NOMO-1 treated with DMSO at 0.1 percent for 48 hours (cell line): ENCODE measurements at regions not wholly inside any gene's neighbourhood (a gene's known extent, or its start where the extent isn't known, plus 50 kb on each side); places are given as distances from the start of the nearest gene placed in this dataset.

ENCODE experiments used
- DNase-seq: peaks from one replicate; lab custom pipeline; 2025; ENCODE audit not compliant: unreplicated experiment; lab: John Stamatoyannopoulos, UW

DNA sequence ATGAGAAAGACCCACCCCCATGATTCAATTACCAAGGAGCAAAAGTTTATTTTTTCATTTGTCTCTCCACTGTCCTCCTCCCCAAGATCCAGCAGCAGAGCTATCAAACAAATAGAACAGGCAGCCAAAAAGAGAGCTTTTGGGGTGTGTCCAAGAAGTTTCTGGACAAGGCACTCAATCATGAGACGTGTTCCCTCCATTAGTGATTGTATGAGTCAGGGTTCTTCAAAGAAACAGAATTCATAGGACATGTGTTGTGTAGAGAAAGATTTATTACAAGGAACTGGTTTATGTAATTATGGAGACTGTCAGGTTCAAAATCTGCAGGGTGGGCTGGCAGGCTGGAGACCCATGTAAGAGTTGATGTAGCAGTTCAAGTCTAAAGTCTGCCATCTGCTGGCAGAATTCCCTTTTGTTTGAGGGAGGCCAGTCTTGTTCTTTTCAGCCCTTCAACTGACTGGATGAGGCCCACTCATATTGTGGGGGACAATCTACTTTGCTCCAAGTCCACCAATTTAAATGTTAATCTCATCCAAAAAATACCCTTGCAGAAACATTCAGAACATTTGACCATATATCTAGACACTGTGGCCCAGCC lies 248.1 kb upstream of the OPRM1 start:
- no peak for DNase-seq

DNA sequence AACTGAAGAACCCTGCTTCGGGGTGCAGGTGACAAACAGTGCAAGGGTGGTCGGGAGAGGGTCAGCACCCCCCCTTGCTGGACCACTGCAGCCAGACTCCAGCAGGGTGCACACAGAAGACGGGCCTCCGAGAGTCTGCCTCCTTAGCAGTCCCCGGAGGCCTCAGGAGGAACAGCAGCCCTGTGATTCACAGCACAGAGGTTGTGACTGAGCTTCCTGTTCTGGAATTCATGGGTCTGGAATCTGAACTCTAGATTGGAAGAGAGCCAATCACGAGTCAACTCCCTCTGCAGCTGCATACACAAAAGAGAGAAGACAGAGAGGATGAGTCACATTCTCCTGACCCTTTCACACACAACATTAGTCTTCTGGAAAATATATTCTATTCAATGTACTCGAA lies 249.0 kb upstream of the OPRM1 start:
- DNase-seq, result no peak

DNA sequence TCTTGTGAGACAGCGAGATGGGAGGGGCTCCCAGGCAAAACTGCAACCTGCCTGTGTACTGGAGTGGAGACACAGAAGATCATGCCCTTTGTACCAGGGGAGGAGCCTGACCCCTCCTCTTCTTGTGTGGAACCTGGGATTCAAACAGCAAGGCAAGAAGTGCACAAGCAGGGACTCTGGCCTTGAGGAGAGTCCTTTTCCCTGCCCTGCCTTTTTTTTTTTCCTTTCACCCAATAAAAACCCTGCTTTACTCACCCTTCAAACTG lies 251.8 kb upstream of the OPRM1 start:
- DNase-seq, result no peak

DNA sequence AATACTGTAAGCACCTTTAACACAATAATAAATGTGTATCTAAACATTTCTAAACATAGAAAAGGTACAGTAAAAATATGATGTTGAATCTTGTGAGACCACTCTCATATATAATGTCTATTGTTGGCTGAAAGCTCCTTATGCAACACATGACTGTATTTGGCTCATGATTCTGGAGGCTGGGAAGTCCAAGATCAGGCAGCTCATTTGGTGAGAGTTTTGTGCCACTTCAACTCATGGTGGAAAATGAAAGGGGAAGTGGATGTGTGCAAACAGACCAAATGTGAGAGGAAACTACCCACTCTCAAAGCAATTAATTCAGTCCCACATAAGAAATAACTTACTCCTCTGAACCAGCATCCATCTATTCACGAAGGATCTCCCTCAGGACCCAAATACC lies 257.7 kb upstream of the OPRM1 start:
- no peak for DNase-seq

DNA sequence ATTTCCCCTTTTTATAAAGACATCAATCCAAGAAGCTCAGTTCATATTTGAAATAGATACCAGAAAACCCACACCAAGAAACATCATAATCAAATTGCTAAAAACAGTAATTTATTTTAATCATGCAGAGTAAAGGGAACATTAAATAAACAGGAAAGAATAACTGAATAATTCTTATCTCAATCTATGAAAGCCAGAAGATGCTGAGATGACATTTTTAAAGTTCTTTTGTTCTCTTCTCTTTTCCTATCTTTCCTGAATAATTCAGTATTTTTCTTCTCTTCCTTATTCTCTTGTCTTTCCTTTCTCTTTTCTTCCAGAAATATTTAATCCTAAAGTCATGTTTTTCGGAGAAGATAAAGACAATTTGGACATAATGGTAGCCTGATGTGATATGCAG lies 259.0 kb upstream of the OPRM1 start:
- no peak for DNase-seq

DNA sequence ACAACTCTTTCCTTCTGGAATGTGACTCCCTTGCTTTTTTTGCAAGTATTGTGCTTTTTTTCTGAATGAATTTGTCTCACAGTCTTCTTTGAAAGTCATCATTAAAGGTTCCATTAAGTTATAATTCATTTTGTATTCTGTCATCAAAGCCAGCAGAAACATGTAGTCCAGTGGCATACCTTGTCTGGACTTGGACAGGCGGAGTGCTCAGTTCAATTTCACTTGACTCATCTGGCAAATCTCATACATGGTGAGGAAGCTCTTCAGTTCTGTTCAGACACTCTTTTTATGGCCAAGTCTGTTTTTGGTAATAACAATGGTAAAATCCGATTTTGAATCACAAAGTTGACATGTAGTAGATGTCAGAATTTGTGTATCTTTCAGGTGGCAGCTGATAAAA lies 260.8 kb upstream of the OPRM1 start:
- no peak for DNase-seq

DNA sequence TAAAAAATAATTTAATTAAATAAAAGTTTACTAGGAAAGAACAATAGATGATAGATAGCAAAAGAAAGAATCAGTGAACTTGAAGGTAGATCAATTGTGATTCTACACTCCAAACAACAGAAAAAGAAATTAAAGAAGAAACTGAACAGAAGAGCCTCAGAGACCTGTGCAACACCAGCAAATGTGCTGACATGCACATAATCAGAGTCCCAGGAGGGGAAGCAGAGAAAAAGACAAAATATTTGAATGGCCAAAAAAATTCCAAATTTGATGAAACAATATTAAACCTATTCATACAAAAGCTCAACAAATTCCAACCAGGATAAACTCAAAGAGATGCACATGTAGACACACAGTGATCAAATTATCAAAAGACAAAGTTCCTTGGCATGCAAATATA lies 267.5 kb upstream of the OPRM1 start:
- DNase-seq, result no peak

DNA sequence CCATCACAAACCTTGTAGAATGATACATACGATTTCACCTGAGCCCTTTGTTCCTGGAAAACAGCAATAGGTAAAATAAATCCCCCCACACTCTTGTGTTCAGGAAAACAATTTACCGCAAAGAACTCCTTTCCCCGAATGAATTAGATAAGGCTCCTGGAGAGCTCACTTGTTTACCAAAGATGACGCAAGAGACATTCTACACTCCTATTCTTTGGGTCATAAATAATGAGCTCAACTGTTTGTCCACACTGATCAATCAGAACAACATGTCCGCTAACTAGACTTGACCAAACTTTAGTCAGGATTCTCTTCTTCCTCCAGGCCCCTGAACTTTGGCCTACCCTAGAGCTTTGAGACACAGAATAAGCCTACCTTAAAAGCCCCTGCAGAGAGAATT lies 271.9 kb upstream of the OPRM1 start:
- no peak for DNase-seq

DNA sequence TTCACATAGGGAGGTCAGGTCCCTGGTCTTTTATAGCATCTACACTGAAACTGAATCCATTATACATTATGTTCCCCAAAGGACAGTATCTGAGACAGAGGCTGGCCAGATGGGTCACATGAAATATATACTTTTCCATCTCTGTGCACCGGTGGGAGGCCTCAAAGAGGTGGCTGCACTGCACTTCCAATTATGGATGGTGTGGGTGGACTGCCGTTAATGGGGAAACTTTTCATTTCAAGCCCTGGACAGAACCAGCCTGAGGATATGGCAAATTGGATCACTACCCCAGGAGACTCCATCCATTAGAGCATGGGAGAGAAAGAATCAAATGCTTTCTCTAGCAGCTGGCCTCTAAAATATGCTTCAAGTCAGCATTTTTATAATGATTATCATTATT lies 280.5 kb upstream of the OPRM1 start:
- no peak for DNase-seq

DNA sequence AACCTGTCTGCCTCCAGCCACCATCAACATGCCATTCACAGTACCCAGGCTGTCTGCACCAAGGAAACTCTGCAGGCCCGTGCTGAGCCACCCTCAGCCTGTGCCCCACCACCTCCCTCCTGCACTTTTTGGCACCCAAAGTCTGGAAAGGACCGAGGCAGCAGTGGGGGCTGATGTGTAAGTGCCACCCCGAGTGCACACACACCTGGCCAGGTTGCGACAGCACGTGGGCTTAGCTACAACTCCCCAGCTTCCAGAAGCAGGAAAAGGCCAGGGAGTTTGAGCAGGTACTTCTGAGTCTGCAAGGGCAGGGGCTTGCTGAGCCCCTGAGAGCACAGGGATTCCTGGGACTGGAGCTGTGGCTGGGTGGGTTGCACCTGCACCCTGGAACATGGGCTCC lies 303.3 kb upstream of the OPRM1 start:
- DNase-seq, result no peak

DNA sequence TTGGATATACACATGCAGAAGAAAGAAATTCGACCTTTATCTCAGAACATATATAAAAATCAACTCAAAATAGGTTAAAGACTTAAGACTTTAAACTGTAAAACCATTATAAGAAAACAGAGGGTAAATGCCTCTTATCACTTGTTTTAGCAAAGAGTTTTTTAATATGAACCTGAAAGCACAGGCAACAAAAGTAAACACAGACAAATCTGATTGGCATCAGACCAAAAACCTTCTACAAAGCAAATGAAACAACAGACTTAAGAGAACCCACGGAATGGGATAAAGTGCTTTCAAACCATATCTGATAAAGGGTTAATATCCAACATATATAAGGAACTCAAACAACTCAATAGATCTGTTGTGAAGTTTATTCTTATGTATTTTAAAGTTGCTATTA lies 309.9 kb upstream of the OPRM1 start:
- DNase-seq, result no peak

DNA sequence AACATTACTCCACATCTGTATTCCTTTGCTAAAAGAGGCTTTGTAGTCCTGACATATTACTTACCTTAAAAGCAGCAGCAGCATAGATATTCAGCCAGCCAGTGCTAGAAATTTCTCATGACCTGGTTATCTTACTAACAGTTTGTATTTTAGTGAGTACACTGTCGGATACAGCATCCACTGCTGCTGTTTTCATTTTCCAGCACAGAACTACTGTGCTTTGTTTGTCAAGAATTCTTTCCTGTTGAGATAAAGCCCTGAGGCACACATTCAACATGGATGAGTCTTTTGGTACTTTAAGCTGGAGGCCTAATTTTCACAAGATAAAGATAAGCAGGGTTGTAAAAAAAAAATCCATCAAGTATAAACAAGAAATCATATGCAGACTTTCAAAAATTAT lies 311.2 kb upstream of the OPRM1 start:
- no peak for DNase-seq

DNA sequence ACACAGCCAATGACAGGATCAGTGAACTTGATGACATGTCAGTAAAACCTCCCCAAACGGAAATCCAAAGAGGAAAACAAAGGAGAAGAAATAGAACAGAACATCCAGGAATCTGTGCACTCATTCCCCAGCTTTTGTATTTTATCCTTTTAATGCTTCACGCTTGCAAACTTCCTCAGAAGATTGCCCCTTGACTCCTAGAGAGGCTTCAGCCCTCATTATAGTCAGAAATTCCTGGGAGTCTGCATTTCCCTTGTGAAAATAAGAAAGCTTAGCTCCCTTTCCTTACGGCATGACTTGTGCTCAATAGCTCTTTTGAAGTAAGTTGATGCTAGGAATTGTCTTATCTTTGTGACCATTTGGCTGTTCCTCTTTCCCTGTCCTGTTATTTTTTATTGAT lies 313.6 kb upstream of the OPRM1 start:
- DNase-seq, result no peak

DNA sequence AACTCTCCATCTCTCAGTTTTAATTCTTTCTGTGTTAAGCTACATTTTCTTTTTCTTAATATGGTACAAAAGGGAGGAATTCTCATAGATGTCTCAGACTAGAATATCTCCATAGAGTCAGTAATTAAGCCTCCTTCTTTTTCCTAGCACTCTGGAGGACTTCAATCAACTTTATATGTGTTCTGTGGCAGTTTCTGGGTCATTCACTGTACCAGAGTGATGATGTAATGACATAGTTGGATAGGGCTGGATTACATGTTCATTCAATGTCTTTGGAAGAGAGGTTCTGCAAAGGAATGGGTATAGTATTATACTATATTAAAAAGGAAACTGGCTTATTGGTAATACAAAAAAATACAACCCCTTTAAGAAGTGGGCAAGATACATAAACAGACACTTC lies 318.3 kb upstream of the OPRM1 start:
- no peak for DNase-seq

DNA sequence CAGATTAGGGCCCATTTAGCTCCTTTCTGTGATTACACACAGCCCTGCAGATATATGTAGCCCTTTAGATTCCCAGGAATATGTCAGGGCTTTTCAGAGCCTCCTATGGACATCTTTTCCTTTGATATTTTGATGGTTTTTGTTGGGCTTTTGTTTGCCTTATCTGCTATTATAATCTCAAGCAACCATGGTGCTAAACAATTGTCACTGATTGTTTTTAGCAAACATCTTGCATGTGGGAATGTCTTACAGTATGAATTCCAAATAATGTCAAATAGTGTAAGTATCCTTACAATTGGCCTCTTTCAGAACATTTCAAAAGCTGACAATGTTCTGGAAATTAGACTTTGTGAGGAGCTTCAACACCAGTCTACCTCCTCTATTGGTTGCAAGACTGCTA lies 333.6 kb upstream of the OPRM1 start:
- no peak for DNase-seq

DNA sequence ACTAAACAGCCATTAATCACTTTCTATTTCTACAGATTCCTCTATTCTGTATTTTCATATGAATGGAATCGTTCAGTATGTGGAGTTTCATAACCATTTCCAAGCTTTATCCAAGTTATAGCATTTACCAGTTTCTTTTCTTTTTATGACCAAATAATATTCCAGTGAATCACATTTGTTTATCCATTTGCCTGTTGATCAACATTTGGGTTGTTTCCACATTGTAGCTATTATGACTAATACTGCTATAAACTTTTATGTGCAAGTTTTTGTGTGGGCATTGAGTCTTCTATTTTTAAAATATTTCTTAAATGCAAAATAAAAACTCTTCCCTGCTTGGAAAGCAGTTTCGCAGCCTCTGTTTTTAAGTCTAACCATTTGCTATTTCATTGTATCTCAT lies 336.4 kb upstream of the OPRM1 start:
- no peak for DNase-seq

DNA sequence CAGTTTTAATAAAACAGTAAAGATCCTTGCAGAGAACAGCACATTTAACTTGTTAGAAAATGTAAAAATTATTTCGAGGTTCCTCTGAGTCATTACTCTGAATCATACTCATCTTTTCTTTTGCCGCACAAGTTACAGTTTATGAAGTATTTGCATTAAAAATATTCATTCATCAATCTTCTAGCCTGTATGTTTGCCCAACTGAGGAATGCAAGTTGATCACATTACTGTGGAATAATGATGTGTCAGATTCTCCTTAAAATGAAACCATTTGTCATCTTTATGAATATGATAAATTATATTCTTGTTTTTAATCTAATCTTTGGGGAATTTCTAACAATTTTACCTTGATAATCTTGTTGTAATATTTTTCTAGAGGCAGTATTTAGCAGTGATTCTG lies 340.4 kb upstream of the OPRM1 start:
- DNase-seq, result no peak

DNA sequence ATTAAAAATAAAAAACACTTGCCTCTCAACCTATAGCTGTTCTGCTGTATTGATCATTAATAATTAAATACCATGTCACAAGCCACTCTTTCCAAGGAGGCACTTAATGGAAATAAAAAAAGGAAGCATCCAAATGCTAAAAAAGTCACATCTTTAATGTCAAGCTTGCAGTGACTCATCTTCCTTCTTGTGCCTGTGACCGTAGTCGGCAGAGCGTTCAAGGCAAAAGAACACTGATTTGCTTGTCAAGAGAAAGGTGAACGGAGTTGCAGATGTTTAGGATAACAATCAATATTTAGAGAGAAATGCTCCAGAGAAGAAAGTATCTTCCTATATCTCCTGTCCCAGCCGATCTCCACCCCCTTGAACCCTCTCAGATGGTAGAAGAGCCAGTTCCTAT lies 341.0 kb upstream of the OPRM1 start:
- DNase-seq, result no peak

DNA sequence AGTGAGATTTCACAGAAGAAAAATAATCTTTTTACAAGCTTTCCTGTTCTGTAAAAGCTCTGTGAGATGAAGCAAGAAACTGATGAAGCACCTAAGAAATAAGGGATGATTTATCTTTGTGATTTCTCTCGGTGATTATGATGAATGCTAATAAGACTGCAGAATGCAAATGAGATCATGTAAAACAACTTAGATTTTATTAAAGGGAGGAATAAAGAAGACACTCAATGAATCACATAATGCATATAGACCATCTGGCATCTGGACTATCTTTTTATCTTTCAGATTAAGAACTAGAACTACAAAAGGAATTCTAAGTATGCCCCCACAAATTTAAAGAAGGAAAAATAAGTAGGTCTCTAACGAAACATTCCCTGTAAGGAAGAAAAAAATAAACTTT lies 361.5 kb upstream of the OPRM1 start:
- no peak for DNase-seq

DNA sequence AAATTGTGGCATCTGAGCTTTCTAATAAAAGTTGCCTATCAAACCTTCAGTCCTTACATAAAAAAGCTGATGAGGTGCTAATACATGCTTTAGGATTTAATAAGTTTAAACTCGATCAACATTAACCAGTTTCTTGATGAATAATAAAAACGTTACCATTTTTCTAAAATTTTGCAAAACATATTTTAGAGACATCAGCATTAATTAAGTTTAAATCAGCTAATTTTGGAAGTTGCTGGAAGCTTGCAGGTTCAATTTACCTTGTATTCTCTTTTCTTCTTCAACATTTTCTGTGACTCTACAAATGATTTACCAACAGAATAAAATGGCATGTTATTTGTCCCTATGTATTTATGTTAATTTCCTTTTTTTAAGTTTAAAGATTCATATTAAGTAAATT lies 365.3 kb upstream of the OPRM1 start:
- no peak for DNase-seq

DNA sequence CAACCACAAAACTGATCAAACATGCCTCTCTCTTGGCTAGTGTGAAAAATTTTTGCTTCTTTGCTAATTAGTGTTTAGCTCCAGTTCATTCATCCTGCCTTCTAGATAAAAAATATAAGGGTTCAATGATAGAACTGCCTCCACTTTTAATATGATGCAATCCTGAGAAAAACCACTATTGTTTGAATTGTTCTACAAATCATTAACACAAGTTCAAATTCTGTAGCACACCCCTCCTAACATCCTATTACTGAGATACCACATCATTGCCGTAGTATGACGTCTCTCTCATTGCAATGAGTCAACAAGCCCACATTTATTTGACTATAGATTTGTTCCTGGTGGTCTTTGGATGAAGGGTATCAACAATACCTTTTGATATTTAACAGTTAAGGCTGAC lies 365.8 kb upstream of the OPRM1 start:
- no peak for DNase-seq

DNA sequence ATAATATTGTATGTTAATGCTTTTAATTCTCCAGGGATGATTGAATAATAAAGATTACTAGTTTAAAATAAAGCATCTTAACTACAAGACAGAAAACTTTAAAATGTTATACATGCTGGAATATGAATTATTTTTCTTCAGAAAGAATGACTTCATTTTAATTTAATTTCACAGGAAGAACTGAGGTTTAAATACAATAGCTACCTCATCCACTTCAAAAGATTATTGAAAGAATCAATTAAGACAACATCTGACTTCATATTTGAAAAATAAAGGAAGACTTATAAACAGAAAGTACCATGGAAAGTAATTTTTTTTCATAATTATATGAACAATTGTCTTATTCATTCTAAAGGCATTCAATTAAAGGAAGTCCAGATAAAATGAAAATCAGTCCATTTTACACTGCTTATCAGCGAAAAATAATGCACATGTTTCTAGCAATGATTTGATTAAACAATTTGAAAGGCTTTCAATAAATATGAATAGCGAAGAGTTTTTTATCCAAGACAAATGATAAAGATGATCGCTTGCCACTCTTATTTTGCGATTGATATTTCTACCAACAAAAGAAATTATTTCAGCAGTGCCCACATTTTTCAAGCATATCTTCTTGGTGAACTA lies 368.5 kb upstream of the OPRM1 start:
- DNase-seq, result no peak

DNA sequence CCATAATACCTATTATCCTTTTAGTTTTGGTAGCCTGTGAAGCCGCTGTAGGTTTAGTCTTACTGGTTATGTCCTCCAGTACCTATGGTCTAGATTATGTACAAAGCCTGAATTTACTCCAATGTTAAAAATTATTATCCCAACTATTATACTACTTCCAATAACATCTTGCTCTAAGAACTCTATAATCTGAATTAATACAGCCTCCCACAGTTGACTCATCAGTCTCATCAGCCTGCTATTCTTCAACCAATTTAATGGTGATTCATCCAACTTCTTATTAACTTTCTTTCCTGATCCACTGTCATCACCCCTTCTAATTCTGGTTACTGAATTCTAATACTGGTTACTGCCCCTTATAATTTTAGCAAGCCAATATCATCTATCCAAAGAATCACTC lies 370.3 kb upstream of the OPRM1 start:
- no peak for DNase-seq

DNA sequence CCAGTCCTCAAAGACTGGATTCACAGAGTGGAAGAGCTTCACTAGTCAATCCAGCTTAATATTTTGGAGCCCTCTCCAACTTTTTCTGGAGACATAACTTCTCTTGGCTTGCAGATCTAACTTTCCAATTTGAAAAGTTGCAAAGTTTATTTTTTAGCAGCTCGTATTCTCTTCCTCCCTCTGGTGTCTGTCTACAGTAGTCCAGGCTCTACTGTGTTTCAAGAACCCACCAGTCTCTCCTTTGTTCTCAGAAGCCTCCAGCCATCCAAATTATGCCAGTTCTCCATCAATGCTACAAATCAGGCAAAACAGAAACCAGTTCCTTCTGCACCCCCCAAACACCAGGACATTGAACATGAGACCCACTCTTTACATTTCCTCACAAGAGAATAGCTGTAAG lies 376.1 kb upstream of the OPRM1 start:
- no peak for DNase-seq
